Tibial artery (tissue), 4 donors: ENCODE measurements at regions not wholly inside any gene's neighbourhood (a gene's known extent, or its start where the extent isn't known, plus 50 kb on each side); places are given as distances from the start of the nearest gene placed in this dataset.
"Not testable (repeated sequence)": the region's sequence is repeated elsewhere in the genome, so short reads cannot be mapped to it uniquely, and the experiment has no call there.

Experiments
- DNase-seq, 2 donors: peaks; one replicate each; pipeline ENCODE4 v3.0.0-alpha.2; 2019
- H3K27ac ChIP-seq, 2 donors: fragments of 200-600 bp; sonication (generic) in 1 of 2; 1 replicate in 1 of 2; 2 replicates in 1 of 2; pipeline ENCODE4 v1.5.1; 2018 to 2019; ENCODE audit warnings: mild to moderate bottlenecking in 1 of 2
- H3K27me3 ChIP-seq, 2 donors: fragments of 200-600 bp; sonication (generic) in 1 of 2; one replicate each; pipeline versions ENCODE4 v1.5.1 to v1.6.0; 2016 to 2019
- H3K36me3 ChIP-seq, 3 donors: fragments of 200-600 bp; sonication (generic) in 2 of 3; one replicate each; pipeline ENCODE4 v1.5.1; 2016 to 2019; ENCODE audit warnings: mild to moderate bottlenecking in 2 of 3
- H3K4me1 ChIP-seq, 4 donors: fragments of 200-600 bp; sonication (generic) in 2 of 4; 1 replicate in 3 of 4; 2 replicates in 1 of 4; pipeline ENCODE4 v1.5.1; 2016 to 2019
- H3K4me3 ChIP-seq, 2 donors: fragments of 200-600 bp; sonication (generic) in 1 of 2; 1 replicate in 1 of 2; 2 replicates in 1 of 2; pipeline ENCODE4 v1.5.1; 2018 to 2019; ENCODE audit warnings: mild to moderate bottlenecking in 2 of 2
- H3K9me3 ChIP-seq, 3 donors: fragments of 200-600 bp; sonication (generic) in 1 of 3; one replicate each; pipeline ENCODE4 v1.5.1; 2016 to 2019
- intact Hi-C: fragments of 100-400 bp; cut with DNase I; formaldehyde crosslinking; loops from one replicate; pipeline ENCODE4 v1.15.0; 2023; ENCODE audit warnings: low total_unique reads
- TF ChIP-seq, protein P1 (sequence below), 2 experiments: fragments of 200-600 bp in 1 of 2; fragments of 450-650 bp in 1 of 2; IDR thresholded peaks; one replicate each; pipeline ENCODE4 v1.5.1; 2017 to 2019; ENCODE audit warnings: antibody characterized with exemption in 2 of 2, mild to moderate bottlenecking in 1 of 2, moderate library complexity in 1 of 2

DNA sequence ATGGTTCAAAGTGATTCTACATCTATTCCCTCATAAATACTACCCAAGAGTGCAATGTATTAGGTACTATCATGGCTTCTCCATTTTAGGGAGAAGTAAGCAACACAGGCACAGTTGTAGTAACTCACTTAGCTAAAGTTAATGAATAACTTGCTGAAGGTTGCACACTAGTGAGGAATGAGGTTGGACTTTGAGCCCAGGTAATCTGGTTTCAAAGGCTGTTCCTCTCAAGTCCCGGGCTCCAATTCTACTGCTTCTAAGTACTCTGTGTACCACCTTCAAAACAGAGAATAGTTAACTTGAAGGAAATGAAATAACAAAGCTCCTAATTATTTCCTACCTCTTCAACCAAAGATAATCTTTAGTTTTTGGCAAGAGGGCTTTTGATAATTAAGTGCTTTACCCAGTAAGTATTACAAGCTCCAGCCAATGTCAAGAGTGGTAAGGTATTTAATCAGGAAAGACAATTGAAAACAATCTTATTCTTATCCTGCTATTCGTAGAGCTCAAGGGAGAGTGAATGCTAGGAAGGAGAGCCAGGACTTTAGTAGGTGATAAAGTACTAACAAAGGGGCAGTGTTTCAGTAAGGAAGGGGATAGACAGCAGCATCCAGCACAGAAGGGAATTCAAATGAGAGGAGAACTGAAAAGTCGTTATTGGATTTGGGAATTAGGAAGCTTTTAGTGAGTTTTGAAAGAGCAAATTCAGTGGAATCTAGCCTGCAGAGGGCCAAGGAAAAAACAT, 158.2 kb upstream of the PTPRZ1 start:
- Histone ChIP-seq H3K27ac (no peak overlapping the region), H3K9me3 (no peaks in the 10 kb centered on the region), H3K36me3 (no peaks in the 10 kb centered on the region), H3K4me3 (no peak overlapping the region), H3K27me3 (no peaks in the 10 kb centered on the region), H3K4me1 (no peaks in the 10 kb centered on the region)
- intact Hi-C loops: no loop called here
- no peak for DNase-seq
- TF ChIP-seq, protein P1, sequence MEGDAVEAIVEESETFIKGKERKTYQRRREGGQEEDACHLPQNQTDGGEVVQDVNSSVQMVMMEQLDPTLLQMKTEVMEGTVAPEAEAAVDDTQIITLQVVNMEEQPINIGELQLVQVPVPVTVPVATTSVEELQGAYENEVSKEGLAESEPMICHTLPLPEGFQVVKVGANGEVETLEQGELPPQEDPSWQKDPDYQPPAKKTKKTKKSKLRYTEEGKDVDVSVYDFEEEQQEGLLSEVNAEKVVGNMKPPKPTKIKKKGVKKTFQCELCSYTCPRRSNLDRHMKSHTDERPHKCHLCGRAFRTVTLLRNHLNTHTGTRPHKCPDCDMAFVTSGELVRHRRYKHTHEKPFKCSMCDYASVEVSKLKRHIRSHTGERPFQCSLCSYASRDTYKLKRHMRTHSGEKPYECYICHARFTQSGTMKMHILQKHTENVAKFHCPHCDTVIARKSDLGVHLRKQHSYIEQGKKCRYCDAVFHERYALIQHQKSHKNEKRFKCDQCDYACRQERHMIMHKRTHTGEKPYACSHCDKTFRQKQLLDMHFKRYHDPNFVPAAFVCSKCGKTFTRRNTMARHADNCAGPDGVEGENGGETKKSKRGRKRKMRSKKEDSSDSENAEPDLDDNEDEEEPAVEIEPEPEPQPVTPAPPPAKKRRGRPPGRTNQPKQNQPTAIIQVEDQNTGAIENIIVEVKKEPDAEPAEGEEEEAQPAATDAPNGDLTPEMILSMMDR (IDR thresholded peaks at IDR 0.05): no peak

DNA sequence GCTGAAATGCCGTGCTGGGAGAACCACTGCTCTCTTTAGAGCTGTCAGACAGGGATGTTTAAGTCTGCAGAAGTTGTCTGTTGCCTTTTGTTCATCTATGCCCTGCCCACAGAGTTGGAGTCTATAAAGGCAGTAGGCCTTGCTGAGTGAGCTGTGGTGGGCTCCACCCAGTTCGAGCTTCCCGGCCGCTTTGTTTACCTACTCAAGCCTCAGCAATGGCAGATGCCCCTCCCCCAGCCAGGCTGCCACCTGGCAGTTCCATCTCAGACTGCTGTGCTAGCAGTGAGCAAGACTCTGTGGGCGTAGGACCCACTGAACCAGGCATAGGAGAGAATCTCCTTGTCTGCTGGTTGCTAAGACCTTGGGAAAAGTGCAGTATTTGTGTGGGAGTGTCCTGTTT, 160.0 kb upstream of the PTPRZ1 start:
- H3K4me1 ChIP-seq, H3K27me3 ChIP-seq, H3K9me3 ChIP-seq, H3K36me3 ChIP-seq, intact Hi-C loops, DNase-seq, H3K27ac ChIP-seq, H3K4me3 ChIP-seq: not testable (repeated sequence)

DNA sequence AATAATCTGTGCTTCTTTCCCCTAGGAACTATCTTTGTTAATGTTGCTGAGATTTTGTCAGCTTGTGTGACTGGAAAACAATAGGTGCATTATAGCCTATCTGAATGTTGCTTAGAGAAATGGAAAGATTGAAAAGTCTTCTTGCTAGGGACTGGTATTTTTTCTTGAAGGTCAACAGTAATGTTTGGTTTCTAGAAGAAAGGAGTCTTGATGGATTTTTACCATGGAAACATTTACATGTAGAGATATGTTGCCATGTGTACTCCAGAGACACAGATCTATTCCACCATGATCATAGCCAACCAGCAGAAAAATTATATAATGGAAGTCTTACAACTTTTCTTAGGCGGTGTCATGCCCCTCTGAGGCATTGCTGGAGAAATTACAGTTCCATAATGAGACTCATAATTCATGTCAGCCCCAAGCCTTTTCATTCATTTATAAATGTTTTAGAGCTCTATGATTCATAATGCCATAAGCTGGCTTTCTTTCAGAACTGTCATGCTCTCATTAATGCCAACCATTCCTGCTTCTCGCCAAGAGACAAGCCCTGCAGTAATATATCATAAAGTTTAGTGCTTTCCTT, 175.1 kb upstream of the PTPRZ1 start:
- TF ChIP-seq, protein P1 (IDR thresholded peaks at IDR 0.05): no peak
- Histone ChIP-seq H3K9me3 (no peaks in the 10 kb centered on the region), H3K27me3 (no peaks in the 10 kb centered on the region), H3K36me3 (no peaks in the 10 kb centered on the region), H3K4me1 (no peaks in the 10 kb centered on the region), H3K27ac (no peak overlapping the region), H3K4me3 (no peak overlapping the region)
- no peak for DNase-seq
- intact Hi-C loops: no loop called here

DNA sequence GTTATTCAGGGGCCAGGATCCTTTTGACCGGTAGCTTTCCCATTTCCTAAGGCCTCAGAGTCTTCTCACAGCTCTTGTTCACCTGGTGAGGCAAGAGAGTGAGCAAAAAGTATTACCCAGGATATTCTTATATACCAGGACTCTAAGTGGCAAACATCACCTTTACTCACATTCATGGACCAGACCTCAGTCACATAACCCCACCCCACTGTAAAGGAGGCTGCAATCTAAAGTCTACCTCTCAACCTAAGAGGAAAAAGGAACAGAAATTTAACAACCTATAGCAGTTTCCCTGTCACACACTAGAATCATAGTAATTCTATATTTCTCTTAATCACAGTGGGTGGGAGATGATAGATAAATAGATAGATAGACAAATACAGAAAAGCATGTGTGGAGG, 176.0 kb upstream of the PTPRZ1 start:
- no peaks in the 10 kb centered on the region for H3K27me3 ChIP-seq
- H3K27ac ChIP-seq: no peak overlapping the region
- no peak for DNase-seq
- TF ChIP-seq, protein P1 (IDR thresholded peaks at IDR 0.05): no peak
- no peaks in the 10 kb centered on the region for H3K9me3 ChIP-seq
- intact Hi-C loops: no loop called here
- H3K4me1 ChIP-seq: no peaks in the 10 kb centered on the region
- H3K36me3 ChIP-seq: no peaks in the 10 kb centered on the region
- no peak overlapping the region for H3K4me3 ChIP-seq

DNA sequence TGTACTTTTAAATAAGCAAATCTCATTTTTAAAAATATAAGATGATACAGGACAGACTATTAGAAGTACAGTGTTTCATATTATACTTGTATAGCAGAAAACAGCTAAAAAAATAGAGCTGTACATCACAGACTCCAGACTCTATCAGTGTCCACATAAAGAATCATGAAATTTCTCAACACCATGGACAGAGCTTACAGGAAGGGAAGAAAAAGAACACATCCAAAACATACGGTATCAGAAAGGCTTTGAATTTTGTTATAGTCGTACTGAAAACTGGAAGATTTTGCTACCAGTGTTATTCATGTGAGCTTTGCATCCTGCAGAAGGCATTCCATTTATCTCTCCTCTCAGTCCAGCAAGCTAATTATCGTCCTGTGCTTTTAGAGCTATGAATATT, 183.2 kb upstream of the PTPRZ1 start:
- TF ChIP-seq, protein P1 (IDR thresholded peaks at IDR 0.05): no peak
- intact Hi-C loops: no loop called here

GRCh38 chr7:121681700-121682099, 191.3 kb upstream of the PTPRZ1 start:
- H3K27me3 ChIP-seq: no peaks in the 10 kb centered on the region
- intact Hi-C loops: no loop called here
- H3K4me1 ChIP-seq: no peaks in the 10 kb centered on the region
- H3K27ac ChIP-seq: no peak overlapping the region
- TF ChIP-seq, protein P1 (IDR thresholded peaks at IDR 0.05): no peak
- no peaks in the 10 kb centered on the region for H3K36me3 ChIP-seq
- DNase-seq: no peak
- no peak overlapping the region for H3K4me3 ChIP-seq
- H3K9me3 ChIP-seq: no peaks in the 10 kb centered on the region

More for the DNA sequence above, 183.2 kb upstream of the PTPRZ1 start:
- no peak overlapping the region for H3K4me3 ChIP-seq
- no peak for DNase-seq
- H3K9me3 ChIP-seq: no peaks in the 10 kb centered on the region
- no peaks in the 10 kb centered on the region for H3K27me3 ChIP-seq
- H3K27ac ChIP-seq: no peak overlapping the region
- no peaks in the 10 kb centered on the region for H3K36me3 ChIP-seq
- no peaks in the 10 kb centered on the region for H3K4me1 ChIP-seq
